H1 (cell line): ENCODE measurements at regions not wholly inside any gene's neighbourhood (a gene's known extent, or its start where the extent isn't known, plus 50 kb on each side); places are given as distances from the start of the nearest gene placed in this dataset.

Experiments
- EZH2 ChIP-seq: fragments of 200-600 bp; sonication (generic); IDR thresholded peaks from 2 replicates; pipeline ENCODE4 v1.7.1; 2012; ENCODE audit warnings: low read depth, mild to moderate bottlenecking, moderate library complexity, low read length, inconsistent platforms; ENCODE audit not compliant: severe bottlenecking
- NANOG ChIP-seq: IDR thresholded peaks from 2 replicates; pipeline ENCODE4 v1.6.1; 2011; ENCODE audit warnings: low read length, low read depth, mild to moderate bottlenecking, inconsistent platforms; ENCODE audit not compliant: insufficient read depth, poor library complexity, severe bottlenecking
- POLR2A ChIP-seq, 2 experiments: IDR thresholded peaks; 1 replicate in 1 of 2; 2 replicates in 1 of 2; pipeline ENCODE4 v1.6.1; 2011; ENCODE audit warnings: low read depth in 2 of 2, low read length in 2 of 2, mild to moderate bottlenecking in 2 of 2; ENCODE audit errors: control extremely low read depth in 1 of 2
- RAD21 ChIP-seq, 2 experiments: IDR thresholded peaks in 1 of 2; conservative IDR thresholded peaks in 1 of 2; 2 replicates each; pipeline ENCODE4 v1.6.1; 2011; ENCODE audit warnings: low read depth in 2 of 2, low read length in 2 of 2, improper control_type of control experiment in 1 of 2, inconsistent platforms in 1 of 2, mild to moderate bottlenecking in 1 of 2, moderate library complexity in 1 of 2
- TAF1 ChIP-seq: IDR thresholded peaks from 2 replicates; pipeline ENCODE4 v1.6.1; 2011; ENCODE audit warnings: mild to moderate bottlenecking, low read depth, low read length
- TF ChIP-seq, protein P1 (sequence below), 3 experiments: IDR thresholded peaks; 1 replicate in 2 of 3; 2 replicates in 1 of 3; pipeline versions ENCODE4 v1.5.1 to v1.6.1; 2011; ENCODE audit warnings: low read length in 3 of 3, mild to moderate bottlenecking in 3 of 3, inconsistent platforms in 2 of 3, low read depth in 1 of 3, moderate library complexity in 1 of 3; ENCODE audit not compliant: insufficient read depth in 1 of 3; ENCODE audit errors: control extremely low read depth in 1 of 3

DNA sequence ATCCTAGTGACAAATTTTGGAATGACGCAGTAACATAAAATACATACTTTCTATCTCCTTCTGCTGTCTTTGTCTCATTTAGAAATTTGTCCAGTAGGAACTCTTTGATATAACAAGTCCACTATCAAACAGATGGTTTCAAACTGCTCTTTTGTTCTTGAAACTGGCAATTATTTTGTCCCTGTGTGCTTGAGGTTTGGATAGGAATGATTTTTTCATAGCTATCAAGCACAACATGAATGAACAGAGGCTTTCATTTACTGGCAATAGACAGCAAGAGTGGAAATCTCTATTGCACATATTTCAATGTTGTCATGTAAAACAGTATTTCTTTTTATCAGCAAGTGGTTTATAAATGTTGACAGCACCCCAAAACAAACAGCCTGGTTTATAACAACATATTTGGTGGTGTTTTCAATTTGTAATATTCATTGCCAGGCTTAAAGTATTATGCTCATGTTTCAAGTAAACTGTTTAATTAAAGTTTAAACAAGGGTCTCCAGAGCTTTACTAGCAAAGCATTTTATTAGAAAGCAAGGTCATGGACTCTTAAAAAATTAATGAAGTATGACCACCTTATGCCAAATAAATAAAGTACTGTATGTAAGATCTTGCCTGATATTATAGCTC, 60.0 kb downstream of the TIGD2 start:
- TF ChIP-seq, protein P1, sequence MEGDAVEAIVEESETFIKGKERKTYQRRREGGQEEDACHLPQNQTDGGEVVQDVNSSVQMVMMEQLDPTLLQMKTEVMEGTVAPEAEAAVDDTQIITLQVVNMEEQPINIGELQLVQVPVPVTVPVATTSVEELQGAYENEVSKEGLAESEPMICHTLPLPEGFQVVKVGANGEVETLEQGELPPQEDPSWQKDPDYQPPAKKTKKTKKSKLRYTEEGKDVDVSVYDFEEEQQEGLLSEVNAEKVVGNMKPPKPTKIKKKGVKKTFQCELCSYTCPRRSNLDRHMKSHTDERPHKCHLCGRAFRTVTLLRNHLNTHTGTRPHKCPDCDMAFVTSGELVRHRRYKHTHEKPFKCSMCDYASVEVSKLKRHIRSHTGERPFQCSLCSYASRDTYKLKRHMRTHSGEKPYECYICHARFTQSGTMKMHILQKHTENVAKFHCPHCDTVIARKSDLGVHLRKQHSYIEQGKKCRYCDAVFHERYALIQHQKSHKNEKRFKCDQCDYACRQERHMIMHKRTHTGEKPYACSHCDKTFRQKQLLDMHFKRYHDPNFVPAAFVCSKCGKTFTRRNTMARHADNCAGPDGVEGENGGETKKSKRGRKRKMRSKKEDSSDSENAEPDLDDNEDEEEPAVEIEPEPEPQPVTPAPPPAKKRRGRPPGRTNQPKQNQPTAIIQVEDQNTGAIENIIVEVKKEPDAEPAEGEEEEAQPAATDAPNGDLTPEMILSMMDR (IDR thresholded peaks at IDR 0.05; ENCODE audit: control extremely low read depth in 1 of 3, insufficient read depth in 1 of 3, low read depth in 1 of 3, low read length in 3 of 3): no peak
- TF ChIP-seq RAD21 (IDR thresholded peaks at IDR 0.05 in 1 of 2, conservative IDR thresholded peaks at IDR 0.05 in 1 of 2; ENCODE audit: low read depth in 2 of 2, low read length in 2 of 2) (no peak), TAF1 (no peak), EZH2 (no peak), POLR2A (IDR thresholded peaks at IDR 0.05; ENCODE audit: control extremely low read depth in 1 of 2, low read depth in 2 of 2, low read length in 2 of 2) (no peak), NANOG (no peak)
